ENCODE measurements at regions not wholly inside any gene's neighbourhood (a gene's known extent, or its start where the extent isn't known, plus 50 kb on each side); places are given as distances from the start of the nearest gene placed in this dataset.
A peak's percentile ranks its signal among the peaks of the same experiment; 100 is the strongest.
"Not testable (repeated sequence)": the region's sequence is repeated elsewhere in the genome, so short reads cannot be mapped to it uniquely, and the experiment has no call there.

DNA sequence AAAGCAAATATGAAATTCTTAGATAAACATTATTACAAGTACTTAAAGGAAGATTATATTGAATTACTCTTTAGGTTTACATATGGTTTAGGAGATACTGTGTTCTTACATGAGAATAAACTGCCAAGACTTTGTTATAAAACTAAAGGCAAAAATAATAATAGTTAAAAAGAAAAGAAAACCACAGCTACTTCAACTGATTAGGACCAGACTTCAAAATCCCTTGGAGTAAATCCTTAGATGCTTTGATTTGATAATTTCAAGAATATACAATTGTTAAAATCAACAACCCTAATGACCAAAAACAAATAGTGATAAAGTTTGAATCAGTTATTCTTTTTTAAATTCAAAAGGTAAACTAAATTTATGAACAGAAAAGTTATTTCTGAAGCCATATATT is 389.6 kb upstream of the COX7C start:
- DNase-seq (ENCODE audit: low spot score) = no peak

DNA sequence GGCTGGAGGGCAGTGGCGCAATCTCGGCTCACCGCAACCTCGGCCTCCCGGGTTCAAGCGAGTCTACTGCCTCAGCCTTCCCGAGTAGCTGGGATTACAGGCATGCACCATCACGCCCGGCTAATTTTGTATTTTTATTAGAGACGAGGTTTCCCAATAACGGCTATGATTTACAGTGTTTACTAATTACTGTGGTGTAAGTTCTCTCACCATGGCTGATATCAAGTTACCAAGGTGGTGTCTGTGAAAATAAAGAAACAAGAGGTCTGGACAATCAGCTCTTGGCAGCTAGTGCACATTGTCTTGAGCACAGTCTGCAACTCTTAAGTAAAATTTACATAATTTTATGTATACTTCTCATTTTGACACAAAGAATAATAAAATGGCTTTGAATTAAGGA is 385.5 kb upstream of the COX7C start:
- DNase-seq (ENCODE audit: low spot score) = no peak

DNA sequence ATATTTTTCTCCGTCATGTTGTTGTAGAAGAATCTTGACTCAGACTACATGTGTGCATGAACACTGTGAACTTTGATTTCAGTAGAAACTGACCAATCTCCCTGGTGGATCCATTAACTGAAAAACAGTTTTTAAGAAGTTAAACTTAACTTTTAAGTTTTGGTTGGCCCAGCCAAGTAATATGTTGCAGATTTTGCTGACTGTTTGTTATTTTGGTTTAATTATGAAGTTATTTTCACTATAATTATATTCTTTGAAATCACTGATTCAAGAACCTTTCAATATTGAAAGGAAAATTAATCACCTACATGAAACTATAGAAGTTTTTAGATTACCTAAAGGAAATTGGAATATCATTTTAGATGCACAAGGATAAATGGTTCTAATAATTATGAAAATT is 373.6 kb upstream of the COX7C start:
- DNase-seq (ENCODE audit: low spot score) = no peak

DNA sequence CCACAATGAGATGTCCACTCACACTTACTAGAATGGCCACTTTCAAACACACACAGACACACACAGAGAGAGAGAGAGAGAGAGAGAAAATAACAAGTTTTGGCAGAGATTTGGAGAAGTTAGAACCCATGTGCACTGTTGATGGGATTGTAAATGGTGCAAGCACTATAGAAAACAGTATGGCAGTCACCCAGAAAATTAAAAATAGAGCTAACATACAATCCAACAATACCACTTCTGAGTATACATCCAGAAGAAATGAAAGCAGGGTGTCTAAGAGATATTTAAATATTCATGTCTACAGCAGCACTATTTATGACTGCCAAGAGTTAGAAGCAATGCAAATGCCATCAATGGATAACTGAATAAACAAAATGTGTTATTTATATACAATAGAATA is 359.9 kb upstream of the COX7C start:
- DNase-seq (ENCODE audit: low spot score) = no peak

DNA sequence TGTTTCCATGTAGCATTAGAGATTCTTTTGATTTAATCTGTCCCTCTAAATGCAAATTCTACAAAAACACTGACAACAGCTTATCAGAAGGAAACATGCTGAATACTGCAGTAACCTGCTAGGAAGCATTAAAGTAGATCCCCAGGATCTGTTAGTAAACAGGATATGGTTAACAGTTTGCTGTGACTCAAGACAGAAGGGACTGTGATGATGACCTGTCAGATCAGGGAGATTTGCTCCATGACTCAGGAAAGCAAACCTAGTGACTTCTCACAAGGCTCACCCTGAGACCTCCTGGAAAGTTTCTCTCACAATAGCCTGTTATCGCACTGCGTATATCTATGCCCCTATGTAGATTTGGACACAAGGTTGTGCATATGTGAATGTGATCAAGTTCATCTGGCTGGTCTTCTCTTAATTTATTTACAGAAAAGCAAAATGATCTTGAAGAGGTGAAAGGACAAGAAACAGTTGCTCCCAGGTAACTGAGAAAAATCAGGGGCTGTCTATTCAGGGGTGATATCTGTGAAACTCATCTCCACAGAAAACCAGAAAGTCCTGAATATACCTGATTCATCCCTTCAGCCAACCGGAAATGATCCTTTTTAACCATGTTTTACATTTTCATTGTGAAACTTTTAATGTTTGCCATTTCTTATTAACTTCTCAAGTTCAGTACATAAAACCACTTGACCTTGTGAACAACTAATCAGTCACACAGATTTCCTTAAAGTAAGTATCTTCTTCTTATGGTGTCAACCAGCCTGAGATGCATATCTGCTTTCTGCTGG is 333.1 kb upstream of the COX7C start:
- DNase-seq (ENCODE audit: low spot score) = not testable (repeated sequence)

DNA sequence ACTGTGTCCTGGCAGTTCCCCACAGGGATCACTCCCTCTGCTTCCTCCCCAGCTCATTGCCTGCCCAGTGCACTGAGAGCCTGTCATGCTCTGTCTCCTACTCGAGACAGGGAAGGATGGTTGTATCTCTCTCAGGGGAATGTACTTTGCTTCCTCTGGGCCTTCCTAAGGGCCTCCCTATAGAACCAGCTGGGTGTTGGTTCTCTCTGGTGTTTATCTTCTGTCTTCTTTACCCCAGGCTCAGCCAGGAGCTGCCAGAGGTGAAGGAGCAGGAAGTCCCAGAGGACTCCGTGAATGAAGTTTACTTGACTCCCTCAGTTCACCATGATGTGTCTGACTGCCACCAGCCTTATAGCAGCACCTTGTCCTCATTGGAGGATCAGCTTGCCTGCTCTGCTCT is 330.3 kb upstream of the COX7C start:
- not testable (repeated sequence) for DNase-seq (ENCODE audit: low spot score)

DNA sequence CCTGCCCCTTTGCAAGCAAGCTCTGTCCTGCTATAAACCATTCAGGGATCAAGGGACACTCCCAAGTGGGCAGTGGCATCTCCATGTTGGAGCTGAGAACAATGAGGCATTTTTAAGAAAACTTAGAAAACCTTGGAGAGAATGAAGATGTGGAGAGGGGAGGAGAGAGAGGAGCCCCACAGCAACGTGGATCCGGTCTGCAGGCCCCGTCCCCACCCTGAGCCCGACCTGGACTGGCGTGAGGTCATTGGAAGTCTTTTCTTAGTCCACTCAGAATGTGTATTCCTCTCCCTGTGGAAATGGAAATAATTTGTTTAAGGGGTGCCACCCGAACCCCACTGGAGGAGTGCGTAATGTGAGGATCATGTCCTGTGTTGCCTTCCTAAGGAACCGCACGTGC is 328.0 kb upstream of the COX7C start:
- DNase-seq (ENCODE audit: low spot score) = not testable (repeated sequence)

DNA sequence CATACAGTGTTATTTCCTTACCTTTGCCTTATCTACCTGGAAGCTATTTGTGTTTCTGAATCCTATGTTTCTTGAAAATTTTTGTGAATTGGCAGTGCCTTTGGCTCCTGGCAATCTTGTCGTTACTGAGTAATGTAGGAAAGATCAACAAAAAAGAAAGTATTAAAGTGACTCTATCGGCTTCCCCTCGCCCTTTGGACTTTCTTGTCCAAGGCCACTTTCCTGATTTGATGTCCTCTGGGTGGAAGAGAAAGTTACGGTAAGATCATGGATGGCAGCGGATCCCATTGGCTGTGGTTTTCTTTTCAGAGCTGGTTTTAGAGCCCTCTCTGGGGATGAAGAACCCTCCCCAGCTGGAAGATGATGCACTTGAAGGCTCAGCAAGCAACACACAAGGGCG is 324.9 kb upstream of the COX7C start:
- not testable (repeated sequence) for DNase-seq (ENCODE audit: low spot score)

DNA sequence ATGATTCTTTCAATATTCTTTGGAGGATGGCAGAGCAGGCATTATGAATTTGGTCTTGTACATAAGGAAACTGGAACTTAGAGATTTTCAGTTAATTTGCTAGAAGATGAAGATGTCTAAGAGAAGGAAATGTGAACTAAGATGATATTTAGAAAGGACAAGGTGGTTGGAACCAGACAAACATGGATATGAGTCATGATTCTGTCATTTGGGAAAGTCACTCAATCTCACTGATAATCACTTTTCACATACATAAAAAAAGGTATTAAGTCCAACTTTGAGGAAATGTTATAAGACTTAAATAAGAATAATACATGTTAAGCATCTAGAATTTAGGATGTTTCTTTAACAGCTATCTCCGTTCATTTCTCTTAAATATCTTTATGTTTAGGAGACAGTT is 315.1 kb upstream of the COX7C start:
- not testable (repeated sequence) for DNase-seq (ENCODE audit: low spot score)

DNA sequence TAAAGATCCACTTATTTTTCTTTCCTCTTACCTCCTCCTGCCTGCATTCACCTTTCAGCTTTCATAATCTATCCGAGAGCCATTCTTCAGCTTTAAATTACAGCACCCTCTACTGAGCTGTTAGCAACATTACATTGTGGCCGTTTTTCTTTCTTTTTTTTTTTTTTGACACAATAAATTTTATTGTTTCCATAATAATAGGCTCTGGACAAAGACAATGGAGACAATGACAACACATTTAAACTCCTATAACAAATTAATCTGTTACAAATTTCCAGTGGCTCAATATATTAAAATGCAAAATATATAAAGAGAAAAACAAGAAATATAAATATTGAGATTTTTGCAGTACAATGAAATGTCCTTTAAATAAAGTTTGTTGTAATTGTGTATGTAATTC is 312.7 kb upstream of the COX7C start:
- peak; percentile 26 for DNase-seq (ENCODE audit: low spot score)

DNA sequence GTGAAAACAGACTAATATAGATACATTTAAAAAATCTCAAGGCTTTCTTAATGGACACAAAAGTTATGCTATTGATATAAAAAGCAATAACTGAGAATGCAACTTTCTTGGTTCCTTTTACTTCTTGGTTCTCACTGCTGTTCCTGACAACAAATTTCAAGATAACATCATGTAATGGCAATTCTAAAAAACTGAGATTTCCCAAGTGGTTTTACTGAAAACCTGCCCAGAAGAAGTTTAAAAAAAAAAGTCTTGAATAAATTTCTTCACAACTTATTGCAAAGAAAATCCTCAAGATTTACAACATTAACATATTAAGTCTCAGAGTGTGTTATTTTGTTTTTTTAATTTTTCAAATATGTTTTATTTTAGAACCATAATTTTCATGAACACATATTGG is 302.8 kb upstream of the COX7C start:
- DNase-seq (ENCODE audit: low spot score) = no peak

DNA sequence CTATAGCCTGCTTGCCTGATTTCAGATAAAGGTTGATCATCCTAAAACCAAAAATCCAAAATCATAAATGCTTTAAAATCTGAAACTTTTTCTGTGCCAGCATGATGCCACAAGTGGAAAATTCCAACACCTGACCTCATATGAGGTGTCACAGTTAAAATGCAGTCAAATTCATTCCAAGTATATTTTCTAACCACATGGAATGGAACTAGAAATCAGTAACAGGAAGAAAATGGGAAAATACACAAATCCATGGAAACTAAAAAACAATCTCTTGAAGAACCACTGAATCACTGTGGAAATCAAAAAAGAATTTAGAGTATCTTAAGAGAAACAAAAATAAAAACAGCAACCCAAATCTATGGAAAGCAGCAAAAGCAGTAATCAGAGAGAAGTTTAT is 297.5 kb upstream of the COX7C start:
- no peak for DNase-seq (ENCODE audit: low spot score)

DNA sequence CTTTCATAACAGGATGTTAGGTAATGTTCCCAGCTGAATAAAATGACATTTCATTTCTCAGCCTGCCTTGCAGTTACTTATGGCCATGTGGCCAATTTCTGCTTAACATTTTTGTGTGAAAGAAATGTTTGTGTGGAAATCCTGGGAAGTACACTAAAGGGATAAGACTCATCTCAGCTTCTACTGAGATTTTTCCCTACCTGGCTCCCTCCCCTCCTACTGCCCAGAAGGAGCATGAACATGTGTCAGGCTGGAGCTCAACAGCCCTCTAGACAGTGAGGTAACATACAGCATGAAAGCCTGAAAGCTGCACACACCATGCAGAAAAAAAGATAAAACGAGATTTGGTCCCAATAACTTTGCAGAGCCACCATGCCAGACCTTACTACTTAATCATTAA is 288.4 kb upstream of the COX7C start:
- no peak for DNase-seq (ENCODE audit: low spot score)

DNA sequence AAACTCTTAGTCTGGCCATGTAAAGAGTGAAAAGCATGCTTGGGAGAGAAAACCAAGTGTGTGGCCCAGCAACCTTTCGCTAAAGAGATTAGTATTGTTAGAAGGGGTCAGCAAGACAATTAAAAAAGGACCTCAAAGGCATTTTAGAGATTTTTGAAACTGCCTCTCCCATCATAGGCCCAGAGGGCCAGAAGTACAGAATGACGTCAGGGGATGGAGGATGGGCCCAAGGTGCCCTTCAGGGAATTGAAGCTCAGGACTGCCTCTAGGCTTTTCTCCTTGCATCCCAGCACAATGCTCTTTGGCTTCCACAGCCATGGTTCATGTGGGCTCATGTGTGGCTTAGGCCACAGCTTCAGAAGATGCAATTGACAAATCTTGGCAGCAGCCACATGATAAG is 287.0 kb upstream of the COX7C start:
- no peak for DNase-seq (ENCODE audit: low spot score)

DNA sequence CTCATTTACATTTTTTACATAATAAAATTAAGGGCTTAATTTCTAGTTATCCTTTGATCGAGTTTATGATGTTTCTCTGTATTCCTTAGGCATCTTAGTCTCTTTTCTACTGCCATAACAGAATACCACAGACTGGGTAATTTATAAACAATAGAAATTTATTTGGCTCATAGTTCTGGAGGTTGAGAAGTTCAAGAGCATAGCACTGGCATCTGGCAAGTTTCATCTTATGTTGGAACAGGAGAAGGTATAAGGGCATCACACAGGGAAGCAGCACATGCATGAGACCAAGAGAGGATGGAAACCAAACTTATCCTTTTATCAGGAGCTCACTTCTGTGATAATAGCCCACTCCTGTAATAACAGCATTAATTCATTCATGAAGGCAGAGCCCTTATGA is 284.9 kb upstream of the COX7C start:
- no peak for DNase-seq (ENCODE audit: low spot score)

DNA sequence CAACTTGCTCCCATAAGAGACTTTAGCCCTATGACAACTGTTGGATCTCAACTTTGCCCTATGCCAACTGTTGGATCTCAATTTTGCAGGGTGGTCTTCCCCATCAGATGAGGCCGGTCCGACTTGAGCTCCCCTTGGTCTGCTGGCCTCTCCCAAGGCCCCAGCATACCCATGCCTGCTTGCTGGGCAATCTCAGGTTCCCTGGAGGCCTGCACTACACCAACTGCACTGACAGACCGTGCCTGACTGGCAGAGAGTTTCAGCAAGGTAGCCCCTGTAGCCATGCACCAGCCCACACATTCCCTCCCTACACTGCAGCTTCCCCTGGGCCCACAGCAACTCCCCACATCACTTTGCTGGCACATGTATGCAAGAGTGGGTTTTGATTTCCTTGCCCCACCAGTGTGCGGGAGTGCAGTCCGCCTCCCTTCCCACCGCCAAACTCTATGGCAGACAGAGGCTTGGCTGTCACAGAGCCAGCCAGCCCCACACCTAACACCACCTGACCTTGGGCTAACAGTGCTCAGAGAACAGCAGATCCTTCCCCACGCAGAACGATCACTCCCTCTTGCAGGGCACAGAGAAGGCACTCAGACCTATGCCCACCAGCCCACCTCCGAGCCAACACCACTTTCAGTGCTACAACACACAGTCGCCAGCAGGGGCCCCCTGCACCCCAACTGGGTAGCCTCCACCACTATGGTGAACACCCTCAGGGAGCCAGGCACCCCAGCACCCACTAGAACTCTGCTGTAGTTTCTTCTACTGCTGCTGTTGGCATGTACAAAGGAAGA is 279.9 kb upstream of the COX7C start:
- DNase-seq (ENCODE audit: low spot score) = no peak

DNA sequence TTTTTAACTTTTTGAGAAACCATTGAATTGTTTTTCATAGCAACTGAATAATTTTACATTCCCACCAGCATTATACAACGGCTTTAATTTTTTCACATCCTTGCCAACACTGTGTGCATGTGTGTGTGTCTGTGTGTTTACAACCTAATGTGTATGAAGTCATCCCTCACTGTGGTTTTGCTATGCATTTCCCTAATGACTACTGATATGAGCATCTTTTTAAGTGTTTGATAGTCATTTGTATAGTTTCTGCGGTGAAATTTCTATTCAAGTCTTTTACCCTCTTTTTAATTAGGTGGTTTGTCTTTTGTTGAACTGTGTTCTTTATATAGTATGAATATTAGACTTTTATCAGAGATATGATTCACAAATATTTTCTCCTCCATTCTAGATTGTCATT is 263.1 kb upstream of the COX7C start:
- DNase-seq (ENCODE audit: low spot score) = no peak

DNA sequence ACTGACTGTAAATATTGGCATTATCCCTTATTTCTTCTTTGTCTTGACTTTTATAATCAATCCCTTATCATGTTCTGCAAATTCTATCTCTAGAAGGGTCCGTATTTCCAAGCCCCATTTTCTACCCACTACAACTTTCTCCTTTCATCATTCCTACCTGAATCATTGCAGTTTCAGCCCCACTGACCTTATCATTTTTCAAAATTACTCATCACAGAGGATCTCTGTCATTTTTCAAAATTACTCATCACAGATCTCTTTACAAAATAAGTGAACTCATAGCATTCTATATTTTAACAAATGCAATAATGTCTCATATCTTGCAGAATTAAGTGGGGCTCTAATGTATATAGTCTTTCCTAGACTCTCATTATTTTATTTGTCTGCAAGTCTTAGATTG is 256.9 kb upstream of the COX7C start:
- no peak for DNase-seq (ENCODE audit: low spot score)

DNA sequence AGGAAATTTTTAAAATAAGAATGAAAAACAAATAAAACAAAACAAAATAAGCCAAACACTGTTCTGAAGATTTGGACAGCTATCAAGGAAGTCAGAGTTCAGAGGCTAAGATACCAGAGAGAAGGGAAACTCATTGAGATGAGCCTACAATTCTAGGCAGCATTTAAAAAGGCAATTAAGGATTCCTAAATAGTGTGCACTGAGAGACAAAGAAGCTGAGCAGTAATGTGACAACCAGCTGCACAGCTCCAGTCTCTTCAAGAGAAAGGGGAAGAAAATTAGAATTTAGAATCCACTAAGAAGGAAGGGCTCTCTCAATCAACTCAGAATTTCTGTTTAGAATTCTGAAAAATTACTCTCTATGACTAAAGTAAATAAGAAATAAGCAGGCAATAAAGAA is 246.7 kb upstream of the COX7C start:
- DNase-seq (ENCODE audit: low spot score) = no peak

DNA sequence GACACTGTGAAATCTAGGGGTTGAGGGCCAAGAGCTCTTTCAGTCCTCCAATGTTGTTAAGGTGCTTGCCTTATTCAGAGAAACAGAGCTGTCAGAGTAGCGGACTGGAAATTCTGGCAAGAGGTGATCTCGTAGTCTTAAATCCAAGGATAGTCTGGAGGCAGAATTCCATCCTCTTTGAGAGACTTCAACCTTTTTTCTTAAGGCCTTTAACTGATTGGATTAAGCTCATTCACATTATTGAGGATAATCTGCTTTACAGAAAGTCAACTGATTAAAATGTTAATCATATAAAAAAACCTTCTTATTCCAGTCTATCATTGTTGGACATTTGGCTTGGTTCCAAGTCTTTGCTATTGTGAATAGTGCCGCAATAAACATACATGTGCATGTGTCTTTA is 243.1 kb upstream of the COX7C start:
- DNase-seq (ENCODE audit: low spot score) = no peak

DNA sequence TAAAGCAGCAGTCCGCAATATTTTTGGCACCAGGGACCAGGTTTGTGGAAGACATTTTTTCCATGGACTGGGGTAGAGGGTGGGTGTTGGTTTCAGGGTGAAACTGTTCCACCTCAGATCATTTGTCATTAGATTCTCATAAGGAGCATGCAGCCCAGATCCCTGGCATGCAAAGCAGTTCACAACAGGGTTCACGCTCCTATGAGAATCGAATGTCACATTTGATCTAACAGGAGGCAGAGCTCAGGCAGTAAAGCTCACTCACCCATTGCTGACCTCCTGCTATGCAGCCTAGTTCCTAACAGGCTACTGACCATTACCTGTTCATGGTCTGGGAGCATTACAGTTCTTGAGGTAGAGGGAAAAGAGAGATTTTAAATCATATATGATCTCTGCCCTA is 241.5 kb upstream of the COX7C start:
- DNase-seq (ENCODE audit: low spot score) = no peak

DNA sequence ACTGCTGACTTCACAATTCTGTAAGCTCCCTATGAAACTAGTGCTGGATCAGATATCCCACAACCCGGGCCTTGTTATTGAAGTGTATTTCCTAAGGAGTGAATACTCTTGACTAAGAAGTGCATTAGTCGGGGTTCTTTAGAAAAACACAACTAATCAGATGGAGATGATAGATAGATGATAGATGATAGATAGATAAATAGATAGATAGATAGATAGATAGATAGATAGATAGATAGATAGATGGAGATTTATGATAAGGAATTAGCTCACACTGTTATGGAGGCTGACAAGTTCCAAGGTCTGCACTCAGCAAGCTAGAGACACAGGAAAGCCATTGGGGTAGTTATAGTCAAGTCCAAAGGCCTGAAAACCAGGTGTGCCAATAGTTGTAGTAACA is 214.6 kb upstream of the COX7C start:
- DNase-seq (ENCODE audit: low spot score) = no peak

DNA sequence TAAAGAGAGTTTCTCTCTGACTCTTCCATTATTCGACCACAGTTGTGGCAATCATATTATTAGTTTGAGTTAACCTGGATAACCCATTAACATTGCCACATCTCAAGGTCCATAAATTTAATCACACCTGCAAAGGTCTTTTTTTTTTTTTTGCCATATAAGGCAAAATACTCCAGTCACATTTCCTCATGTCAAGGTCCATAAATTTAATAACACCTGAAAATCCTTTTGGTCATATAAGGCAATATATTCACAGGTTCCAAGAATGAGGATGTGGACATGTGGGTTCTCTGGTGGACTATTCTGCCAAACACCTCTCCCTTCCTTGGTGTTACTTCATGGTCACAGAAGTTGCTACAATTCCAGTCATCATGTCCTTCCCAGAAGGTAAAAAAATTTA is 213.5 kb upstream of the COX7C start:
- no peak for DNase-seq (ENCODE audit: low spot score)

DNA sequence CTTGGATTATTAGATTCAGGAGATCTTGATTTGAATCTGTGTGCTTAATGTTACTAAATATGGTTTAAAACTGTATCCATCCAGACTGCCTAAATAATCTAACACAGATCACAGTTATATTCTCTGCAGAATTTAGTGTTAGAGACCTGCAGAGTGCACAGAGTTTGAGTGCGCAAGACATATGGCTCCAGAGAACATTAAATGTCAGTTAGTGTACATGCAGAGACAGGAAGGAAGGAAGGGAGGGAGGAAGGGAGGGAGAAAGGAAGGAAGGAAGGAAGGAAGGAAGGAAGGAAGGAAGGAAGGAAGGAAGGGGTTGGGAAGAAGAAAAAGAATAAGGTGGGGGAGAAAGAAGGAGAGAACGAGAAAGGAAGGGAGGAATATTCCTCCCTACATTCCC is 210.0 kb upstream of the COX7C start:
- no peak for DNase-seq (ENCODE audit: low spot score)
